Right lobe of liver (tissue), 6 donors: ENCODE measurements at regions not wholly inside any gene's neighbourhood (a gene's known extent, or its start where the extent isn't known, plus 50 kb on each side); places are given as distances from the start of the nearest gene placed in this dataset.

Source experiments
- ATAC-seq, 4 donors: fragments of 200-7000 bp; cut with Tn5 transposase; one replicate each; pipeline ENCODE4 v1.9.1; 2020; ENCODE audit warnings: mild to moderate bottlenecking in 4 of 4, moderate library complexity in 4 of 4
- DNase-seq, 3 donors: peaks; one replicate each; pipeline ENCODE4 v3.0.0-alpha.2; 2020
- H3K27ac ChIP-seq, 3 donors: fragments of 200-600 bp; one replicate each; pipeline ENCODE4 v1.8.0; 2022
- H3K27me3 ChIP-seq, 2 donors: fragments of 200-600 bp; one replicate each; pipeline ENCODE4 v1.8.0; 2022
- H3K36me3 ChIP-seq, 4 donors: fragments of 200-600 bp; sonication (generic) in 1 of 4; one replicate each; pipeline versions ENCODE4 v1.5.1 to v1.8.0; 2017 to 2022; ENCODE audit warnings: control low read depth in 1 of 4
- H3K4me1 ChIP-seq, 4 donors: fragments of 200-600 bp; sonication (generic) in 1 of 4; one replicate each; pipeline versions ENCODE4 v1.5.1 to v1.8.0; 2017 to 2022; ENCODE audit warnings: control low read depth in 1 of 4
- H3K4me3 ChIP-seq, 3 donors: fragments of 200-600 bp; one replicate each; pipeline ENCODE4 v1.8.0; 2022
- H3K9me3 ChIP-seq, 4 donors: fragments of 200-600 bp; sonication (generic) in 1 of 4; one replicate each; pipeline versions ENCODE4 v1.5.1 to v1.8.0; 2017 to 2022; ENCODE audit warnings: control low read depth in 1 of 4
- POLR2A ChIP-seq: fragments of 450-650 bp; IDR thresholded peaks from one replicate; pipeline ENCODE4 v1.6.1; 2017; ENCODE audit warnings: antibody characterized with exemption, mild to moderate bottlenecking
- WGBS: methylation state at CpG from one replicate; pipeline ENCODE4 v1.1.6; 2018; ENCODE audit warnings: low coverage, low lambda C conversion rate; ENCODE audit not compliant: insufficient coverage; ENCODE audit errors: missing lambda C conversion rate; 5-methylcytosine and 5-hydroxymethylcytosine counted together
- intact Hi-C, 2 donors: fragments of 100-400 bp; cut with DNase I; formaldehyde crosslinking; loops; one replicate each; pipeline versions ENCODE4 v1.11.2 to v1.14.1; 2022
- TF ChIP-seq, protein P1 (sequence below), 4 donors: fragments of 200-600 bp in 3 of 4; fragments of 450-650 bp in 1 of 4; IDR thresholded peaks; one replicate each; pipeline versions ENCODE4 v1.5.1 to v1.8.0; 2016 to 2022; ENCODE audit warnings: antibody characterized with exemption in 4 of 4, mild to moderate bottlenecking in 2 of 4
- donor health status: DM: no; HTN: yes; CAD: no.
- donor health status: DM: no; HTN: no; CAD: no.
- donor health status: DM: no; HTN: no; CAD: no.
- donor health status: DM: no; HTN: yes; CAD: no.
- donor health status: DM: no; HTN: yes; CAD: no.

DNA sequence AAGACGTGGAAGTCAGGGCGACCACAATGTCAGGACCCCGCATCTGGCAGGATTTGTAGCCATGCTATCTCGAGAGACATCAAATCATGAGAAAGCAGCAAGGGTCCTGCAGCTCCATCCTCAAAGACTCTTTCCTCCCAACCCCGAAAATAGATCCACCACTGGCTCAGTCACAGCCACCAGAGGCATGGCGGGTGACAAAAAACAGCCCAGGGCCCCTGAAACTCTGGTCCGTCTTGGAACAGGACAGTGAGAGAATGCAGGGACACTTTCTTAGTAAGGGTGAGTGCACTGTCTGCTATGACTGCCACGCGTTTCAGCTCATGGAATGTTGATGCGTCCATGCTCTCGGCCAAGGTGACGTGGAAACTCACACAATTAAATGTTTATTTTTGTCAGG, 220.9 kb downstream of the IRX2 start:
- intact Hi-C loops, result no loop called here
- no peaks in the 10 kb centered on the region for H3K4me1 ChIP-seq
- H3K27ac ChIP-seq, result no peak overlapping the region
- TF ChIP-seq, protein P1, sequence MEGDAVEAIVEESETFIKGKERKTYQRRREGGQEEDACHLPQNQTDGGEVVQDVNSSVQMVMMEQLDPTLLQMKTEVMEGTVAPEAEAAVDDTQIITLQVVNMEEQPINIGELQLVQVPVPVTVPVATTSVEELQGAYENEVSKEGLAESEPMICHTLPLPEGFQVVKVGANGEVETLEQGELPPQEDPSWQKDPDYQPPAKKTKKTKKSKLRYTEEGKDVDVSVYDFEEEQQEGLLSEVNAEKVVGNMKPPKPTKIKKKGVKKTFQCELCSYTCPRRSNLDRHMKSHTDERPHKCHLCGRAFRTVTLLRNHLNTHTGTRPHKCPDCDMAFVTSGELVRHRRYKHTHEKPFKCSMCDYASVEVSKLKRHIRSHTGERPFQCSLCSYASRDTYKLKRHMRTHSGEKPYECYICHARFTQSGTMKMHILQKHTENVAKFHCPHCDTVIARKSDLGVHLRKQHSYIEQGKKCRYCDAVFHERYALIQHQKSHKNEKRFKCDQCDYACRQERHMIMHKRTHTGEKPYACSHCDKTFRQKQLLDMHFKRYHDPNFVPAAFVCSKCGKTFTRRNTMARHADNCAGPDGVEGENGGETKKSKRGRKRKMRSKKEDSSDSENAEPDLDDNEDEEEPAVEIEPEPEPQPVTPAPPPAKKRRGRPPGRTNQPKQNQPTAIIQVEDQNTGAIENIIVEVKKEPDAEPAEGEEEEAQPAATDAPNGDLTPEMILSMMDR (IDR thresholded peaks at IDR 0.05), result no peak
- ATAC-seq, result no peak
- H3K4me3 ChIP-seq, result no peak overlapping the region
- no peaks in the 10 kb centered on the region for H3K36me3 ChIP-seq
- WGBS, result 33% methylated on average over 8 of the region's 12 CpGs
- no peaks in the 10 kb centered on the region for H3K9me3 ChIP-seq
- no peaks in the 10 kb centered on the region for H3K27me3 ChIP-seq
- DNase-seq, result no peak

DNA sequence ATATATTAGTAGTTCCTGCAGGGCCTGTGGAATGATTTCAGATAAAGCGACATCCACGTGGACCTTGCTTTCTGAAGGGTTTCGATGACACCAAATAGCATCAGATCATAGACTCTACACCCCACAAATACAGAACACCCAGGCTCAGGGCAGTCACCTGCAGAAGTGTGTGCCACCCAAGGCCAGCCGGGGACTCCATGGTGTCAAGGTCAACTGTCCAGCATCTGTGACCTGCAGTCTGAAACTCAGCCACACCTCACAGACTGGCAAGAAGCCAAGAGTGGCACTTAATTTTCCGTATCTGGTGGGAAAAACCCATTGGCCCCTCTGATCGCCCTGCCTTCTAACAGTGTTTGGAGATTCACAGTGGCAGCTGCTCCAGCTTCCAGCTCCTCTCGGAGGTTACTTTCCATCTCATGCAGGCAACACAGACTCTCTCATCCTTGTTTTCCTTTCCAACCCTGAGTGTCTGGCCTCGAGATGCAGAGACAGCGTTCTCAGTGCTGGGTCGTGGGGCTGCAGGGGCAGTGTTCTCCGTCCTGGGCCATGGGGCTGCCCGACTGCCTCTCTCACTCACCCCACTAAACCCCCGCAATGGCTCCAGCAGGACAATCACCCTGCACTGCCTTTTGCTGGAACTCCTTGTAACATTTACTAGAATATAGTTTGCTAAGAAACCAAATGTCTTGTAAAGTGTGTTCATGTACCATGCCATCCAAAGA, 221.9 kb downstream of the IRX2 start:
- no peaks in the 10 kb centered on the region for H3K4me1 ChIP-seq
- H3K36me3 ChIP-seq, result no peaks in the 10 kb centered on the region
- WGBS, result 56% methylated on average over 9 of the region's 13 CpGs
- H3K9me3 ChIP-seq, result no peaks in the 10 kb centered on the region
- DNase-seq (no peak), ATAC-seq (no peak)
- H3K4me3 ChIP-seq, result no peak overlapping the region
- H3K27ac ChIP-seq, result no peak overlapping the region
- TF ChIP-seq POLR2A, result no peak
- TF ChIP-seq, protein P1 (IDR thresholded peaks at IDR 0.05), result no peak
- no peaks in the 10 kb centered on the region for H3K27me3 ChIP-seq
- intact Hi-C loops, result no loop called here

DNA sequence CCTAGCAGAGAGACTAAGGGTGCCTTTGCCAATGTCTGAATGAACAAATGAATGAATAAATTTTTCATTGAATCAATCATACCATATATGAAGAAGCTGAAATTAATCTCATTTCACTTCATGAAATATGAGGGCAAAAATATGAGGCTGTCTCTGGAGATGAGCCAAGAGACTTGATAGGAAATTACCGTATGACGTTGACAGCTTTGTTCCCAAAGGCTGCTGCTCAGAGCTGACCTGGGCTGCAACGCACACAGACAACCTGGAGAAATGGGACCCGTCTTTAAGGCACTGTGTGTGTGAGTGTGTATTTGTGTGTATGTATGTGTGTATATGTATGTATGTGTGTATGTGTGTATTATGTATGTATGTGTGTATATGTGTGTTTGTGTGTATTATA, 226.1 kb downstream of the IRX2 start:
- no peaks in the 10 kb centered on the region for H3K27me3 ChIP-seq
- no peaks in the 10 kb centered on the region for H3K4me1 ChIP-seq
- TF ChIP-seq, protein P1 (IDR thresholded peaks at IDR 0.05), result no peak
- TF ChIP-seq POLR2A, result no peak
- H3K9me3 ChIP-seq, result no peaks in the 10 kb centered on the region
- H3K36me3 ChIP-seq, result no peaks in the 10 kb centered on the region
- DNase-seq (no peak), ATAC-seq (no peak)
- H3K4me3 ChIP-seq, result no peak overlapping the region
- no peak overlapping the region for H3K27ac ChIP-seq
- WGBS, result 69% methylated on average over 4 of the region's 4 CpGs
- intact Hi-C loops, result no loop called here

DNA sequence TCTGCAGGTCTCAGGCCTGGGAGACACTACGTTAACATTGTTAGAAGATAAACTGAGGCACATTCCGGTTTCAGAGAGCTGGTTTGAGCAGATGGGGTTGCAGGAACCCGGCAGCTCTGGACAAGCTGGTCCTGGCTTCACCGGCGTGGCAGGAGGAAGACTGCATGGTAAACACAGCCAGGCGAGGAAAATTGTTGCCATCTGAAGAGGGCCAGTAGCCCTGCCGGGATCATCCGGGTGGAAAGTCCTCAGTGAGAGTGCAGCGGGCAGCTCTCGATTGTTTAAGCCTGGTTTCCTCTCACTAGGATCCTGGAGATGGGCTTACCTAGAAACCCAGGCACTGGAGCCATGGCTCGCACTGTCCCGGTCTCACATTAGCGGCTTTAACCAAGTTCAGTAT, 226.9 kb downstream of the IRX2 start:
- DNase-seq (no peak), ATAC-seq (no peak)
- intact Hi-C loops, result no loop called here
- Histone ChIP-seq H3K4me1 (no peaks in the 10 kb centered on the region), H3K27ac (no peak overlapping the region), H3K36me3 (no peaks in the 10 kb centered on the region), H3K27me3 (no peaks in the 10 kb centered on the region), H3K9me3 (no peaks in the 10 kb centered on the region), H3K4me3 (no peak overlapping the region)
- no peak for TF ChIP-seq POLR2A
- TF ChIP-seq, protein P1 (IDR thresholded peaks at IDR 0.05), result no peak
- 70% methylated on average over 5 of the region's 13 CpGs for WGBS
